Panc1 (cell line): ENCODE measurements at regions not wholly inside any gene's neighbourhood (a gene's known extent, or its start where the extent isn't known, plus 50 kb on each side); places are given as distances from the start of the nearest gene placed in this dataset.

Experiments used
- ATAC-seq: fragments of 200-7000 bp; cut with Tn5 transposase; 2 replicates; pipeline ENCODE4 v1.9.1; 2020; ENCODE audit warnings: mild to moderate bottlenecking, moderate library complexity
- BruUV-seq: library from RNA; stranded (reverse); fragments of 400-500 nt; replicated peaks from 2 replicates; lab custom pipeline; 2021; lab: Mats Ljungman, UMichigan
- CTCF ChIA-PET: fragments of 300-600 bp; sonication (Branson Sonifier 250); formaldehyde crosslinking; loops from one replicate; lab custom pipeline; 2022; ENCODE audit warnings: antibody characterized with exemption; lab: Charles Lee
- POLR2A ChIA-PET: fragments of 300-600 bp; sonication (Branson Sonifier 250); formaldehyde crosslinking; loops from one replicate; lab custom pipeline; 2022; ENCODE audit warnings: antibody characterized with exemption; lab: Charles Lee
- DNase-seq: peaks from one replicate; pipeline ENCODE4 v3.0.0-alpha.2; 2010; ENCODE audit warnings: low read depth, low spot score
- H3K27ac ChIP-seq: 2 replicates; pipeline ENCODE4 v1.5.1; 2011; ENCODE audit warnings: mild to moderate bottlenecking, low read length, inconsistent platforms
- H3K27me3 ChIP-seq: fragments of 200-500 bp; sonication (Bioruptor generic); 2 replicates; pipeline ENCODE4 v1.6.0; 2014; ENCODE audit warnings: low read length, inconsistent platforms; ENCODE audit not compliant: control insufficient read depth, insufficient read depth
- H3K36me3 ChIP-seq: fragments of 200-500 bp; sonication (Bioruptor generic); 2 replicates; pipeline ENCODE4 v1.5.1; 2014; ENCODE audit warnings: inconsistent platforms, mild to moderate bottlenecking, low read length, moderate library complexity; ENCODE audit not compliant: control insufficient read depth, insufficient read depth
- H3K4me1 ChIP-seq: 2 replicates; pipeline ENCODE4 v1.5.1; 2011; ENCODE audit warnings: inconsistent platforms, mild to moderate bottlenecking, low read length, moderate library complexity; ENCODE audit not compliant: control insufficient read depth, insufficient read depth
- H3K4me3 ChIP-seq, 2 experiments: 2 replicates each; pipeline ENCODE4 v1.5.1; 2011 to 2012; ENCODE audit warnings: low read depth in 2 of 2, low read length in 2 of 2, mild to moderate bottlenecking in 2 of 2, inconsistent platforms in 1 of 2, moderate library complexity in 1 of 2
- H3K9me3 ChIP-seq: fragments of 200-500 bp; sonication (Bioruptor generic); 2 replicates; pipeline ENCODE4 v1.5.1; 2014; ENCODE audit warnings: low read depth, mild to moderate bottlenecking, inconsistent platforms, low read length, moderate library complexity; ENCODE audit not compliant: control insufficient read depth, insufficient read depth
- POLR2AphosphoS5 ChIP-seq: IDR thresholded peaks from 2 replicates; pipeline ENCODE4 v1.6.1; 2012; ENCODE audit warnings: mild to moderate bottlenecking, low read depth, low read length, moderate library complexity
- REST ChIP-seq, 2 experiments: IDR thresholded peaks; 2 replicates each; pipeline ENCODE4 v1.6.1; 2011 to 2012; ENCODE audit warnings: low read depth in 2 of 2, control low read depth in 1 of 2, low read length in 1 of 2, mild to moderate bottlenecking in 1 of 2, moderate library complexity in 1 of 2; ENCODE audit not compliant: insufficient read depth in 1 of 2
- SIN3A ChIP-seq: IDR thresholded peaks from 2 replicates; pipeline ENCODE4 v1.6.1; 2012; ENCODE audit warnings: low read depth, mild to moderate bottlenecking, low read length, moderate library complexity, borderline replicate concordance; ENCODE audit not compliant: insufficient read depth
- TCF7L2 ChIP-seq: IDR thresholded peaks from 2 replicates; pipeline ENCODE4 v1.6.1; 2011; ENCODE audit warnings: mild to moderate bottlenecking, low read depth, low read length, inconsistent platforms
- in situ Hi-C: cut with HindIII; loops from 2 replicates; pipeline ENCODE4 v1.10.0; 2016; ENCODE audit warnings: low sequenced_read_pairs, low pct_unique_long_range_greater_than_20kb
- intact Hi-C: fragments of 100-400 bp; cut with micrococcal nuclease; formaldehyde crosslinking; loops from one replicate; pipeline ENCODE4 v1.10.0; 2022; ENCODE audit not compliant: unreplicated experiment
- TF ChIP-seq, protein P1 (sequence below): fragments of 450-650 bp; IDR thresholded peaks from 2 replicates; pipeline ENCODE4 v1.5.1; 2017; ENCODE audit warnings: mild to moderate bottlenecking

- POLR2A ChIA-PET: no interaction called here
- in situ Hi-C loops (no loop called here), intact Hi-C loops (no loop called here)
Observed at GRCh38 chr2:195494451-195494850, 162.6 kb upstream of the SLC39A10 start.

GRCh38 chr2:195493416-195493815 lies 163.6 kb upstream of the SLC39A10 start:
- no peaks in the 10 kb centered on the region for H3K27me3 ChIP-seq
- H3K36me3 ChIP-seq: no peaks in the 10 kb centered on the region
- no TSS peak for BruUV-seq
- CTCF ChIA-PET: no interaction called here
- in situ Hi-C loops: no loop called here
- H3K4me1 ChIP-seq: no peaks in the 10 kb centered on the region
- ATAC-seq: no peak
- TF ChIP-seq POLR2AphosphoS5 (no peak), REST (IDR thresholded peaks at IDR 0.05; ENCODE audit: insufficient read depth in 1 of 2, low read depth in 2 of 2, low read length in 1 of 2) (no peak), TCF7L2 (no peak)
- TF ChIP-seq, protein P1, sequence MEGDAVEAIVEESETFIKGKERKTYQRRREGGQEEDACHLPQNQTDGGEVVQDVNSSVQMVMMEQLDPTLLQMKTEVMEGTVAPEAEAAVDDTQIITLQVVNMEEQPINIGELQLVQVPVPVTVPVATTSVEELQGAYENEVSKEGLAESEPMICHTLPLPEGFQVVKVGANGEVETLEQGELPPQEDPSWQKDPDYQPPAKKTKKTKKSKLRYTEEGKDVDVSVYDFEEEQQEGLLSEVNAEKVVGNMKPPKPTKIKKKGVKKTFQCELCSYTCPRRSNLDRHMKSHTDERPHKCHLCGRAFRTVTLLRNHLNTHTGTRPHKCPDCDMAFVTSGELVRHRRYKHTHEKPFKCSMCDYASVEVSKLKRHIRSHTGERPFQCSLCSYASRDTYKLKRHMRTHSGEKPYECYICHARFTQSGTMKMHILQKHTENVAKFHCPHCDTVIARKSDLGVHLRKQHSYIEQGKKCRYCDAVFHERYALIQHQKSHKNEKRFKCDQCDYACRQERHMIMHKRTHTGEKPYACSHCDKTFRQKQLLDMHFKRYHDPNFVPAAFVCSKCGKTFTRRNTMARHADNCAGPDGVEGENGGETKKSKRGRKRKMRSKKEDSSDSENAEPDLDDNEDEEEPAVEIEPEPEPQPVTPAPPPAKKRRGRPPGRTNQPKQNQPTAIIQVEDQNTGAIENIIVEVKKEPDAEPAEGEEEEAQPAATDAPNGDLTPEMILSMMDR: no peak
- intact Hi-C loops: no loop called here
- H3K4me3 ChIP-seq: no peak overlapping the region
- H3K9me3 ChIP-seq: no peaks in the 10 kb centered on the region
- H3K27ac ChIP-seq: no peak overlapping the region
- POLR2A ChIA-PET: no interaction called here
- DNase-seq: no peak

More at GRCh38 chr2:195494451-195494850, 162.6 kb upstream of the SLC39A10 start:
- Histone ChIP-seq H3K27me3 (no peaks in the 10 kb centered on the region), H3K9me3 (no peaks in the 10 kb centered on the region), H3K27ac (no peak overlapping the region; the same call in 1 of the 2 replicates), H3K4me1 (no peaks in the 10 kb centered on the region), H3K4me3 (no peak overlapping the region), H3K36me3 (no peaks in the 10 kb centered on the region)
- DNase-seq: no peak
- TF ChIP-seq SIN3A (no peak), TCF7L2 (no peak), POLR2AphosphoS5 (no peak), REST (IDR thresholded peaks at IDR 0.05; ENCODE audit: insufficient read depth in 1 of 2, low read depth in 2 of 2, low read length in 1 of 2) (no peak)
- TF ChIP-seq, protein P1: no peak
- ATAC-seq: no peak
- CTCF ChIA-PET: no interaction called here
- no TSS peak for BruUV-seq
